ENCODE measurements at regions not wholly inside any gene's neighbourhood (a gene's known extent, or its start where the extent isn't known, plus 50 kb on each side); places are given as distances from the start of the nearest gene placed in this dataset.

- no peak for DNase-seq
Measured at GRCh38 chr4:92122911-92123310, 180.9 kb upstream of the GRID2 start.

DNA sequence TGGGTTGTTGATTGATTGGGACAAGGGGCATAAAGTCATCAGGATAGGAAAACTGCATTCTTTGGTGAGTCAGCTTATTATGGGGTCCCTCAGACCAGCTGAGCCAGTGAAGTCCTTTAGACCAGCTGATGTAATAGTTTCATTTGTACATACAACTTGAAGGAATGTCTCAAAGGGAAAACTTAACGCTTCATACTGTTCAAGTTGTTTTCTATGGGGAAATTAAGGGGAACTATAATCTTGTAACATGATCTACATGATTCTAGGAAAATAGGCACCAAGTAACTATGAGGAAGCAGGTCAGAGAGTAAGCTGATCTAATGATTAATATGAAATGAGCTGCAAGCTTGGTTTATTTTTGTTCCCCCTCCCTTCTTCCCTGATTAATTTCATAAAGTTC is 175.1 kb upstream of the GRID2 start:
- no peak for DNase-seq

GRCh38 chr4:92129408-92129994 is 174.3 kb upstream of the GRID2 start:
- DNase-seq, result no peak

GRCh38 chr4:92136434-92136833 is 167.3 kb upstream of the GRID2 start:
- no peak for DNase-seq

DNA sequence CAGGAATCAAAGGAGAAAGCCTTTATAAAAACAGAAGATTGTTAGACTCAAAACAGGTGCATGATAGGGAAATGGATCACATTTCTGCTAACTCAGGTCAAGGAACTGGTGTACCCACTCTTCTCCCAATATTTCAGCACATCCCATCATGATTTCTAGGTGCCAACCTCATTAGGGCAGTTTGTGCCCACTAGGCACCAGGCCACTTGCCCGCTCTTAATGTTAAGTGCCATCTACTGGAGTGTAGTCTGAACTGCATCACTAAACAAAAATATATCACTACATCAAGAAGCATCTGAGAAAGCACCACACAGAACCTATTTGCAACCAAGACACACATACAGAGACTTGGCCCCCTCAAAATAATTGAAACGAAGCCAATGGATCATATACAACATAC is 140.4 kb upstream of the GRID2 start:
- no peak for DNase-seq

GRCh38 chr4:92170340-92170739 is 133.4 kb upstream of the GRID2 start:
- DNase-seq, result no peak

DNA sequence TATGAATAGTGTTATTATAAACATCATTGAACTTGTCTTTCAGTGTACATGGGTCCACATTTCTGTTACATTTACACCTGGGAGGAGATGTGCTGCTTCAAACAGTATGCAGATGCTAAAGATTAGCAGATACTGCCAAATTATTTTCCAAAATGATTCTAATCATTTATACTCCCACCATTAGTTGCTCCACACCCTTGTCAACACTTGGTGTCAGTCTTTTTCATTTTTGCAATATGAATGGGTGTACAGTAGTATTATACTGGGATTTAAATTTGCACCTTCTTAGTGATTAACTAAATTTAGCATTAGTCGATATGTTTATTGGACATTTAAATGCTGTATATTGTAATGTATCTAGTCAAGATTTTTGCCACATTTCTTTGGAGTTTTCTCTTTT is 131.6 kb upstream of the GRID2 start:
- no peak for DNase-seq

DNA sequence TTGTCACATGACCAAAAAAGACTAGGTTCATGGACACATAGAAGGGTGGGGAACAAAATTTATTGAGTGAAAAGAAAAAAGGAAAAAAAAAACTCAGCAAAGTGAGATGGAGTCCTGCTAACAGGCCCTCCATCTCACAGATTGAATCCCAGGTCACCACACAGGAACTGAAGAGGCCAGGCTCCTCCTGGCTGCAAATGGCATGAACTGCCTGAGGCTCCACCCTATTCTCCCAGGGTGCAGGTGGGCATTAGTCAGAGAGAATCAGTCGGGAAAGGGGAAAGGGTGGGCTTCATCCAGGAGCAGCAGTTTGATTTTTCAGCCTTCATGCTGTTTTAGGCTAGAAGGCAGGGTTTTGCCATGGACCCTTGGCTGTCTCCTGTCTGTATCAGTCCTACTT is 128.5 kb upstream of the GRID2 start:
- no peak for DNase-seq

DNA sequence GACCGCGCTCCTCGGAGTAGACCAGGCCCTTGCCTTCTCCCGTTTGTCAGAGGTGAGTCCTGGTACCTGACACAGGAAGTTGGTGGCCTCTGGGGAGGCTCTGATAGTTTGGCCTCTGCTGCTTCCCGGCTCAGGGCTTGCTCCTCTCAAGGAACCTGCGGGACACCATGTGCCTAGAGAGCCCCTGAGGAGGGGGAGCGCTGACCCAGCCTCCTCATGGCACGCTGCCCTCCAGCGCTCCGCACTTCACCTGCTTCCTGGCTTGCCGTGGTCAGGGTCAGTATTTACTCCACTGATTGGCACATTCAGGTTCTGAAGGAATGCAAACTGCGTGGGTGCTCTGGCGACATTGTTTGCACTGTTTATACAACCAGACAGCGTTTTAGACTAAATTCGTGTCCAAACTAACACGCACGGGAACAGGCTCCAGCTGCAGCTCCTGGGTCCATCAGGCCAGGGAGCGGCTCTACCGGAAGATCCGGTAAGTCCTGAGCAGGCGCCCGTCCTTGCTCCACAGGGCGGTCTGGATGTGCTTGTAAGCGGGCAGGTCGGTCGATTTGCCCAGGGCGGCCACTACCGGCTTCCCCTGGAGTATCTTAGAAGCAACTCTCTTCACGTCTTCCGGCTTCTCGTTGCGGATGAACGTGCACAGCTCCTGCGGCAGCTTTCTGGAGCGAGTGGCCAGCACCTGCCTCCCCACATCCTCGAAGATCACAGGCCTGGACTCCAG is 121.6 kb upstream of the GRID2 start:
- DNase-seq, result no peak

- no peak for DNase-seq
Measured at GRCh38 chr4:92182736-92183407, 120.9 kb upstream of the GRID2 start.

GRCh38 chr4:92183825-92184224 is 119.9 kb upstream of the GRID2 start:
- DNase-seq, result no peak

DNA sequence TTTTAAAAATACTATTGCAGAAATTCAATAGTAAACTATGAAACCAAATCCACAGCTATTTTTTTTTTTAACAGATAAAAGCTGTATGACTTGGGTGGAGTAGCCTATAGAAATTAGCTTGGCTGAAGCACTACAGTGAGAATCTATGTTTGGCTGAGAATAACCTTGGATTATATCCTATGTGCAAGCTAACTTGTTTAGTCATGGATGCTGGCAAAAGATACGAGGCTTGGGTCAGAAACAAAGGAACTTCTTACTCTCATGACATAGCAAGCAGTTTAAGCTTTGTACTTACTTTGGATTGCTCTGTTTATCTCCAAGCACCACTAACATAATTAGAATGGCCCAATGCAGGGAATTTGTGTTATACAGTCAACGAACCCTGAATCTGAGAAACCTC is 119.2 kb upstream of the GRID2 start:
- no peak for DNase-seq

DNA sequence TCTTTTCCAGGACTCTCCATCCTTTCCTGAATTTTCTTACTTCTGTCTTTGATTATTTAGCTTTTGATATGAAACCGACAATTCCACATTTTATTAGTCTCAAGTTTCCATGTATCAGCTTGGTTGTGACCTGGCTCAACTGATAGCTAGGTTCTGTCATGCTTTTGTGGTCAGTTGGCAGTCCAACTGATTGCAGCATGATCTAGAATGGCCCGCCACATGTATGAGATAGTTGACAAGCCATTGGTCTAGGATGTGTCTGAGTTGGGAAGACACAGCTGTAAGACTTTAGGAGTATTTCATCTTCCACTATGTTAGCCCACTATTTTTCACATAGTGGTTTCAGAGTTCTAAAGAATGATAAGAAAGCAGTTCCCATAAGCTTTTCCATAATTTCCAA is 117.5 kb upstream of the GRID2 start:
- no peak for DNase-seq

- no peak for DNase-seq
Measured at GRCh38 chr4:92189146-92189545, 114.6 kb upstream of the GRID2 start.

DNA sequence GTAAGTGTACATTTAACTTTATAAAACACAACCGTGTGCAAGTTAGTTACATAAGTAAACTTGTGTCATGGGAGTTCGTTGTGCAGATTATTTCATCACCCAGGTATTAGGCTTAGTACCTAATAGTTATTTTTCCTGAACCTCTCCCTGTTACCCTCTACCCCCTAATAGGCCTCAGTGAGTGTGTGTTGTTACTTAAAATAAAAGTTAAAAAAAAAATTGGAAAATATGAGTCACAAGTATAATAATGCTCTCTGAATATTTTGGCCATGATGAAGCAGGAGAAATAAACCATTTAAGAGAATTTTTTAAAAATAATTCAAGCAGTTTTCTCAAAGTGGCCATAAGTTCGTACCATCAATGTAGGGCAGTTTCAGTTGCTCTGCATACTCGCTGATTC is 105.1 kb upstream of the GRID2 start:
- no peak for DNase-seq

- no peak for DNase-seq
Measured at GRCh38 chr4:92199135-92199534, 104.6 kb upstream of the GRID2 start.

- DNase-seq, result no peak
Measured at GRCh38 chr4:92210906-92211305, 92.9 kb upstream of the GRID2 start.

DNA sequence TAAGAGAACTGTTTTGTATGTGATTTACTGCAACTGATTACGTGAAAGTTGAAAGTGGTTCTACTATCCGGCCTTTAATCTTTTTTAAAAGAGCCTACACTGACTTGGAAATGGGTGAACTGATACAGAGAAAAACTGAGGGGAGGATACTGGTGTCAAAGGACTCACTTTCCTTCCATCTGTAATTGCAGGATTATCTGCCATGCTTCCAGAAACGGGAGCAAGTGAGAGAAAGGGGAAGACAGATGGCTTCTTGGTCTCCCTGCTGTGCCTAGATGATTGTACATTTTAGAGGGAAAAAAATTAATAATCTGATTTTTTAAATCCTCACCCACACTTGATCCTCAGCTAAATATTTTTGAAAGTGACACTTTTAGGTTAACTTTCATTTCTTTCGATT is 88.3 kb upstream of the GRID2 start:
- DNase-seq, result no peak

GRCh38 chr4:92231511-92231910 is 72.3 kb upstream of the GRID2 start:
- DNase-seq, result no peak

DNA sequence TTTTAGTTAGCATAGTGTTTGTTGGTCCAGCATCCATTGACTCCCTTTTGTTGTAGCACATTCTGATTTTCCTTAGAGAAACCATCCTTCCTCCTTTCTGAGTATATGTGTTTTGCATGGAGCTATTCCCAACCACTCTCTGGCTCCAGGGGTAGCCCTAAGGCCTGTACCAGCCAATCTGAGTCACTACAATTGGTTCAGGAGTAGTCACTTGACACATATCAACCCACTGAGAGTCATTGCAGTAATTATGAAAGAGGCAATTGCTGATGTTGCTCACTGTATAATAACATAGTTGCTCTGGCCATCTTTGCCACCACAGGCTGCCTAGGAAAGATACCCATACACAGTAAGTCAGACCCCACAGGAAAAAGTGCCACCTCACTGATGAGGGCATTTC is 71.2 kb upstream of the GRID2 start:
- no peak for DNase-seq

DNA sequence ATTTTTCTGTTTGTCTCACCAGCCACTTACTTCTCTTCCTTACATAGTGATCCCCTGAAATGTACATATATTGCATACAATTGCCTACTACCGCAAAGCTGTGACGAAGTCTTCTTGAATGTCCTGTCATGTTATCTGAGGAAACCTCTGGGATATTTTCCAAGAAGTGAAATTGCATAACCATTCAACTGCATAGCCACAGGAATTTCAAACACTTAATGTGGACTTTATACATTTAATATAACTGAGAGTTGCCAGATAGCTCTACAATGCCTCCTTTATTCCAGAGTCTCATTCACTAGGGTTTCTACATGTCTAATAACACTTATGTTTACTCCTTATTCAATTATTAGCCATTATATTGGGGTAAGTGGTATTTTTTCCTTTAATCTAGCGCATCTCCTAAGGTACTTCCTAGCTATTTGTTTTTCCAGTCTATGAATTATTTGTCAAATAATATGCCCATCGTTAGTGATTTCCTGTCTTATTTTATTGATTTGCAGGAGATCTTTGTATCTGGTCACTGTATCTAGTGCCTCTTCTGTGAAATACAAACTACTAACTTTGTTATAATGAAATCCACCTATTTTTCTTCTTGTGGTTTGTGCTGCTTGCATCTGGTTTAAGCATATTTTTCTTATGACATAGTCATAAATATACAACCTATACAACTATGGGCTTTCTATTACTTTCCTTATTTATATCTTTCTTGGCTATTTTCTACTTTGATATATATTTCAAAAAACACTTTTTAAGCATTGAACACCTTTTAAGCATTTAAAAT is 69.2 kb upstream of the GRID2 start:
- DNase-seq, result no peak

- DNase-seq, result no peak
Measured at GRCh38 chr4:92235731-92236130, 68.0 kb upstream of the GRID2 start.

DNA sequence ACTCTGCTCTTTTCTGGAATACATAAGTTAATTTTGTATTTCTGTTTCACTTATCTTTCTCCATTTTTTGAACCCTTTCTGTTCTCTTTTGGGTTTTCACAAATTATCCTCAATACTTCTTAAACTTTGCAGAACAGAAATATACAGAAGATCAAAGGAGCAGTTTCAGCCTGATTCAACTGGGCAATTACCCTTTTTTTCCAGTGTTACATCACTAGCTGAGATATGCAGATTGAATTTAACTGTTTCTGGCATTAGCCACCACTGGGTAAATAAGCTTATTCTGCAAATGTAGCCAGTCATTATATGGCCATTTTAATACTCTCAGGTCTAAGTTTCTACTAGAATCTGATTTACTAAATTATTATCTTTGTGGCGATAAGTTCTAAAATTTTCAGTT is 66.9 kb upstream of the GRID2 start:
- DNase-seq, result no peak

- no peak for DNase-seq
Measured at GRCh38 chr4:92237559-92237958, 66.2 kb upstream of the GRID2 start.
